Lower lobe of right lung (tissue), 2 donors: ENCODE measurements at regions not wholly inside any gene's neighbourhood (a gene's known extent, or its start where the extent isn't known, plus 50 kb on each side); places are given as distances from the start of the nearest gene placed in this dataset.

Source experiments
- ATAC-seq, 2 donors: fragments of 200-7000 bp; cut with Tn5 transposase; one replicate each; pipeline ENCODE4 v1.9.1; 2020 to 2022; ENCODE audit warnings: mild to moderate bottlenecking in 2 of 2, moderate library complexity in 2 of 2
- DNase-seq: peaks from one replicate; pipeline ENCODE4 v3.0.0-alpha.2; 2020
- H3K27ac ChIP-seq: fragments of 200-600 bp; one replicate; pipeline ENCODE4 v1.8.0; 2022
- H3K27me3 ChIP-seq: fragments of 200-600 bp; one replicate; pipeline ENCODE4 v1.8.0; 2022; ENCODE audit warnings: low read depth
- H3K36me3 ChIP-seq: fragments of 200-600 bp; one replicate; pipeline ENCODE4 v1.8.0; 2022; ENCODE audit warnings: mild to moderate bottlenecking
- H3K4me1 ChIP-seq: fragments of 200-600 bp; one replicate; pipeline ENCODE4 v1.8.0; 2022
- H3K4me3 ChIP-seq: fragments of 200-600 bp; one replicate; pipeline ENCODE4 v1.8.0; 2022; ENCODE audit warnings: mild to moderate bottlenecking
- H3K9me3 ChIP-seq: fragments of 200-600 bp; one replicate; pipeline ENCODE4 v1.8.0; 2022
- CTCF ChIP-seq: fragments of 200-600 bp; IDR thresholded peaks from one replicate; pipeline ENCODE4 v1.8.0; 2022; ENCODE audit warnings: antibody characterized with exemption, mild to moderate bottlenecking
- intact Hi-C: fragments of 100-400 bp; cut with DNase I; formaldehyde crosslinking; loops from one replicate; pipeline ENCODE4 v1.11.0; 2022
- donor health status: DM: no; HTN: yes; CAD: no; lungs with severe emphysema.

DNA sequence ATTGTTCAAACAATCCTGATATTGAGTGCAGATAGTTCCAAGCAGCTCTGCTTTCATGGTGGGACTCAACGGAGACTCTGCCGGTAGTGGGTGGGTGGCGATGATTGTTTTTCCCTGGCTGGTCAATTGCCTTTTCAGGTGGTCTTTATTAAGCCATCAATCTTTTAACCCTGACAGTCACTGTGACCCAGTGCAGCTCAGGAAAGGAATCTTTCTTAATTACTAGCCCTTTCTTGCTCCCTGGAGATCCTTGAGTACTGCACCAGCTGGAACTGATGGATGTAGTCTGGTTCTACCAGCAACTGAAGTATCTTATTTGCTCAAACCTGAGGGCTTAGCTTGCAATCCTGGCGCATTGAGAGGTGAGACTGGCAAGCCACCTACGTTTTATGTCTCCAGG, 196.4 kb downstream of the PLPP3 start:
- ATAC-seq (no peak), DNase-seq (no peak)
- no peaks in the 10 kb centered on the region for H3K27me3 ChIP-seq
- no peak overlapping the region for H3K27ac ChIP-seq
- no peaks in the 10 kb centered on the region for H3K4me1 ChIP-seq
- TF ChIP-seq CTCF, result no peak
- H3K9me3 ChIP-seq, result no peaks in the 10 kb centered on the region
- intact Hi-C loops, result no loop called here
- H3K4me3 ChIP-seq, result no peak overlapping the region
- no peaks in the 10 kb centered on the region for H3K36me3 ChIP-seq

- ATAC-seq (no peak), DNase-seq (no peak)
- Histone ChIP-seq H3K9me3 (no peaks in the 10 kb centered on the region), H3K4me3 (no peak overlapping the region), H3K27ac (no peak overlapping the region), H3K27me3 (no peaks in the 10 kb centered on the region), H3K4me1 (peaks cover 14% of the 10 kb centered on the region), H3K36me3 (no peaks in the 10 kb centered on the region)
- intact Hi-C loops, result no loop called here
- no peak for TF ChIP-seq CTCF
Measured at GRCh38 chr1:56380531-56380930, 198.8 kb downstream of the PLPP3 start.

GRCh38 chr1:56378341-56379070, 200.9 kb downstream of the PLPP3 start:
- no peaks in the 10 kb centered on the region for H3K9me3 ChIP-seq
- no peaks in the 10 kb centered on the region for H3K36me3 ChIP-seq
- H3K27me3 ChIP-seq, result no peaks in the 10 kb centered on the region
- DNase-seq, result no peak
- intact Hi-C loops, result no loop called here
- no peak for TF ChIP-seq CTCF
- peaks cover 25% of the 10 kb centered on the region for H3K4me1 ChIP-seq
- ATAC-seq, result no peak
- H3K27ac ChIP-seq, result no peak overlapping the region
- H3K4me3 ChIP-seq, result no peak overlapping the region

GRCh38 chr1:56377431-56377830, 201.9 kb downstream of the PLPP3 start:
- no peak overlapping the region for H3K27ac ChIP-seq

GRCh38 chr1:56376188-56376984, 203.0 kb downstream of the PLPP3 start:
- H3K4me1 ChIP-seq, result peaks cover 25% of the 10 kb centered on the region
- ATAC-seq (peak; percentile 32 to 59), DNase-seq (no peak)
- H3K36me3 ChIP-seq, result no peaks in the 10 kb centered on the region
- no peaks in the 10 kb centered on the region for H3K9me3 ChIP-seq
- no peak overlapping the region for H3K4me3 ChIP-seq
- no peak for TF ChIP-seq CTCF
- no peaks in the 10 kb centered on the region for H3K27me3 ChIP-seq
- H3K27ac ChIP-seq, result no peak overlapping the region
- intact Hi-C loops, result no loop called here

More at GRCh38 chr1:56377431-56377830, 201.9 kb downstream of the PLPP3 start:
- H3K4me1 ChIP-seq, result peaks cover 25% of the 10 kb centered on the region
- intact Hi-C loops, result no loop called here
- TF ChIP-seq CTCF, result no peak
- no peaks in the 10 kb centered on the region for H3K9me3 ChIP-seq
- DNase-seq, result no peak
- H3K27me3 ChIP-seq, result no peaks in the 10 kb centered on the region
- H3K4me3 ChIP-seq, result no peak overlapping the region
- no peaks in the 10 kb centered on the region for H3K36me3 ChIP-seq
- no peak for ATAC-seq
